Neural progenitor cell (in vitro differentiated cells): ENCODE measurements at regions not wholly inside any gene's neighbourhood (a gene's known extent, or its start where the extent isn't known, plus 50 kb on each side); places are given as distances from the start of the nearest gene placed in this dataset.

ENCODE experiments used
- EZH2 ChIP-seq: fragments of 200-600 bp; sonication (generic); IDR thresholded peaks from 2 replicates; pipeline ENCODE4 v1.6.1; 2017; ENCODE audit warnings: antibody characterized with exemption, mild to moderate bottlenecking, moderate library complexity
- EZH2phosphoT487 ChIP-seq: fragments of 200-600 bp; sonication (generic); IDR thresholded peaks from 2 replicates; pipeline ENCODE4 v1.6.1; 2017; ENCODE audit warnings: antibody characterized with exemption
- TF ChIP-seq, protein P1 (sequence below): fragments of 200-600 bp; sonication (generic); IDR thresholded peaks from 2 replicates; pipeline ENCODE4 v1.5.1; 2017; ENCODE audit warnings: antibody characterized with exemption, mild to moderate bottlenecking

DNA sequence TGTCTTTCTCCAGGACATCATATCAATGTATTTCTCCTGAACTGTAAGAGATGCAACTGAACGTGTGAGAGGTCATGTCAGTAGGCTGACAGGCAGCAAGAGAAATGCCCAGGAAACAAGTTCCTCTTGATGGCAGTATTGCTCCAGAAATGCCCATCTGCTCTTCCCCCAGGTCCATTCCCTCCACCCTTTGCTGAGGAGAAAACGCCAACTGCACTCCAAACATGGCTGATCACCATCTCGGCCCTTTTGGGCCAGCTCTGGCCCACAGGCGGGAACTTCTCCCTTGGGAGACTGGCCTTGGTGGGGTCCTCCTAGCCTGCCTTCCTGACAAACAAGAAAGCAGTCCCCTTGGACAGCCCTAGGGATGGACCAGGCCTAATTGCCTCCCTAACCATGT lies 276.5 kb upstream of the AGTR2 start:
- TF ChIP-seq, protein P1, sequence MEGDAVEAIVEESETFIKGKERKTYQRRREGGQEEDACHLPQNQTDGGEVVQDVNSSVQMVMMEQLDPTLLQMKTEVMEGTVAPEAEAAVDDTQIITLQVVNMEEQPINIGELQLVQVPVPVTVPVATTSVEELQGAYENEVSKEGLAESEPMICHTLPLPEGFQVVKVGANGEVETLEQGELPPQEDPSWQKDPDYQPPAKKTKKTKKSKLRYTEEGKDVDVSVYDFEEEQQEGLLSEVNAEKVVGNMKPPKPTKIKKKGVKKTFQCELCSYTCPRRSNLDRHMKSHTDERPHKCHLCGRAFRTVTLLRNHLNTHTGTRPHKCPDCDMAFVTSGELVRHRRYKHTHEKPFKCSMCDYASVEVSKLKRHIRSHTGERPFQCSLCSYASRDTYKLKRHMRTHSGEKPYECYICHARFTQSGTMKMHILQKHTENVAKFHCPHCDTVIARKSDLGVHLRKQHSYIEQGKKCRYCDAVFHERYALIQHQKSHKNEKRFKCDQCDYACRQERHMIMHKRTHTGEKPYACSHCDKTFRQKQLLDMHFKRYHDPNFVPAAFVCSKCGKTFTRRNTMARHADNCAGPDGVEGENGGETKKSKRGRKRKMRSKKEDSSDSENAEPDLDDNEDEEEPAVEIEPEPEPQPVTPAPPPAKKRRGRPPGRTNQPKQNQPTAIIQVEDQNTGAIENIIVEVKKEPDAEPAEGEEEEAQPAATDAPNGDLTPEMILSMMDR, result peak; percentile 36
- TF ChIP-seq EZH2phosphoT487 (no peak), EZH2 (no peak)
